GM19468 (cell line): ENCODE measurements at regions not wholly inside any gene's neighbourhood (a gene's known extent, or its start where the extent isn't known, plus 50 kb on each side); places are given as distances from the start of the nearest gene placed in this dataset.

Experiments
- ATAC-seq: cut with Tn5 transposase; IDR thresholded peaks from one replicate; pipeline ENCODE4 v1.9.1; 2021; ENCODE audit warnings: mild to moderate bottlenecking, moderate library complexity, moderate number of reproducible peaks; ENCODE audit not compliant: unreplicated experiment; ENCODE audit errors: extremely low read depth

GRCh38 chr2:166591226-166591625 is 97.2 kb upstream of the SCN7A start:
- ATAC-seq: no peak

- no peak for ATAC-seq
Measured at GRCh38 chr2:166573391-166573790, 79.3 kb upstream of the SCN7A start.

GRCh38 chr2:166572937-166573336 is 78.9 kb upstream of the SCN7A start:
- no peak for ATAC-seq

- ATAC-seq: no peak
Measured at GRCh38 chr2:166568409-166568808, 74.4 kb upstream of the SCN7A start.

- ATAC-seq: no peak
Measured at GRCh38 chr2:166565501-166565900, 71.5 kb upstream of the SCN7A start.

- no peak for ATAC-seq
Measured at GRCh38 chr2:166563894-166564293, 69.8 kb upstream of the SCN7A start.

- ATAC-seq: no peak
Measured at GRCh38 chr2:166560022-166560421, 66.0 kb upstream of the SCN7A start.

- ATAC-seq: no peak
Measured at GRCh38 chr2:166550923-166551322, 56.9 kb upstream of the SCN7A start.

- no peak for ATAC-seq
Measured at GRCh38 chr2:166545473-166545872, 51.4 kb upstream of the SCN7A start.
